Activated CD4-positive, CD25-positive, alpha-beta regulatory T cell treated with anti-CD3 and anti-CD28 coated beads, Interleukin-2, amount 50 U/mL, for 72 hours (primary cell): ENCODE measurements at regions not wholly inside any gene's neighbourhood (a gene's known extent, or its start where the extent isn't known, plus 50 kb on each side); places are given as distances from the start of the nearest gene placed in this dataset.

ENCODE experiments used
- DNase-seq: peaks from one replicate; pipeline ENCODE4 v3.0.0; 2021

DNA sequence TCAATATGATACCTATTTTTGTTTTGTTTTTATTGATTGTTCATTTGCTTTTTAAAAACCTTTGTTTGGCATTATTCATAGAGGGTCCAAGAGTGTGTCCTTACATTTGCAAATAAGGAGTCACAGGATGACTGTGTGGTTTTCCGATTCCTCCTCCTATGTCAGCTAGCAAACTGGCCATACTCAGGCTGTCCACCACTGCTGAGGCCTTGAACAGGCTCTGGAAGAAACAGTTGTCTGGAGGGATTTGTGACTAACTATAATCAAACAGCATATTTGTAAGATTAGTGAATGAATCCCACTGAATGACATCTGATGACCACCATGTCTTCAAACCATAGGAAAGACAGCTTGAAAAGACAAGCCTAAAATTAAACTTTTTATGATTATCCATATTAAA is 423.4 kb upstream of the ATP11B start:
- DNase-seq = no peak

- DNase-seq = no peak
Measured at GRCh38 chr3:182370949-182371348, 422.4 kb upstream of the ATP11B start.

DNA sequence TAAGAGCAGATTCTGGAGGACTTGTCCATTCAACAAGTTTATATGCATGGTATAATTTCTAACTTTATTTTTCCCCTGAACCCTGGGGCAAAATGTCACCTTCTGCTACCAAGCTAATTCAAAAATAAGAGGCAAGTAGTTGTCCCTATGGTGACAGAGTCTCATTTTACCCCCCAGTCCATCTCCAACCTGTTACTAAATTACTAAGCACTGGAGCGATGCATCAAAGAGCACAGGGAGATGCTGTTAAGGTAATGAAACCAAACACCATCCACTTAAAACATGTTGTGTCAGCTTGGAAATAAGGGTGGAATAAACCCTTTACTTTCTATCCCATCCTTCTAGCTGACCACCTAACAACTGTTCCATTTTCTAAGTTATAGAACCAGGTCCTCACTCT is 417.4 kb upstream of the ATP11B start:
- no peak for DNase-seq

- DNase-seq = no peak
Measured at GRCh38 chr3:182382112-182382857, 411.0 kb upstream of the ATP11B start.

DNA sequence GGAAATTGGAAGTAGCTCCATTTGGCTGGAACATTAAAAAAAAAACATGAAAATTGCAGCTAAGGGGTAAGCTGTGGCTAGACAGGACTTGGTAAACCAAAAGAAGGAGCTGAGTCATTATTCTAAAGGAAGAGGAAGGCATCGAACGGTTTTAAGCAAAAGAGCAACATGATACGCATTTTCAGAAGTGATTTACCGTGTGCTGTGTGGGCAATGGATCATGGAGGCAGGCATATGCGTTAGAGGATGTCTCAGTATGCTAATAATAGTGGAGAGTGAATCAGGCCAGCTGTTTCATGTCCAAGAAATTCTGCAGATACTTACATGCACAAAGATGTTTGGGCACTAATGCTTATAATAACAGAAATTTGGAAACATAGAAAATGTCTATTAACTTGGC is 409.1 kb upstream of the ATP11B start:
- DNase-seq = no peak

DNA sequence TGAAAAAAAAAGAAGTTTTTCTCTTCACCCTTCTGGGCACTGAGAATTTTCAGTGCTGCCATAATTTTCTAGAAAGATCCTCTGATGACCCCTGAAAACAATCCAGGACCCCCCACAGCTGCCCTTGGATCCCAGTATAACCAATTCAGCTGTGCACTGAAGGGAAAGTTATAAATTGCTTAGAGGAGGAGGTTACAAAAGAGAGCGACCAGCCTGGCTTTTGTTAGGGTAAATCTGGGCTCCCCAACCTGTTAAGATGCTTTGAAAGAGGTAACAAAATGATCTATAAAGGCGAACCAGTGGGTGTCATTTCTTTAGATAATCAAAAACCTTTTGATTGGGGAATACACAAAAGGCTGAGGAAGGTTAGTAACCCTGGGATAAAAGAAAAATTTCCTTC is 407.9 kb upstream of the ATP11B start:
- DNase-seq = no peak

DNA sequence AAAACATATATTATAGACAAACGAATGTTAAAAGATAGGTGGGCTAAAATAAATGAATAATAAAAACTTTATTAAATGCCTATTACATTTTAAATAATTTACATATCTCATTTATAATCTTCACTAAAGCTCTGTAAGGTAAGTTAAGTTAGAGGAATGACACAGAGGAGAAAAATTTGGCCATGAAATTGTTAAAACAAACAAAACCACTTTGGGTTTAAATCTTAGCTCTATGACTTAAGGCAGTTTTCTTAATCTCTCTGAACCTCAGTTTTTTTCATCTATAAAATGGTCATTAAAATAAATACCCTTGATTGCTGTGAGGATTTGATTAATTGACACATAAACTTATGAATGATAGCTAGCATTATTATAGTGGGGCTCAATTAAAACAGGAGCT is 404.8 kb upstream of the ATP11B start:
- DNase-seq = no peak

GRCh38 chr3:182389071-182389815 is 404.1 kb upstream of the ATP11B start:
- no peak for DNase-seq

- no peak for DNase-seq
Measured at GRCh38 chr3:182390421-182390820, 402.9 kb upstream of the ATP11B start.

DNA sequence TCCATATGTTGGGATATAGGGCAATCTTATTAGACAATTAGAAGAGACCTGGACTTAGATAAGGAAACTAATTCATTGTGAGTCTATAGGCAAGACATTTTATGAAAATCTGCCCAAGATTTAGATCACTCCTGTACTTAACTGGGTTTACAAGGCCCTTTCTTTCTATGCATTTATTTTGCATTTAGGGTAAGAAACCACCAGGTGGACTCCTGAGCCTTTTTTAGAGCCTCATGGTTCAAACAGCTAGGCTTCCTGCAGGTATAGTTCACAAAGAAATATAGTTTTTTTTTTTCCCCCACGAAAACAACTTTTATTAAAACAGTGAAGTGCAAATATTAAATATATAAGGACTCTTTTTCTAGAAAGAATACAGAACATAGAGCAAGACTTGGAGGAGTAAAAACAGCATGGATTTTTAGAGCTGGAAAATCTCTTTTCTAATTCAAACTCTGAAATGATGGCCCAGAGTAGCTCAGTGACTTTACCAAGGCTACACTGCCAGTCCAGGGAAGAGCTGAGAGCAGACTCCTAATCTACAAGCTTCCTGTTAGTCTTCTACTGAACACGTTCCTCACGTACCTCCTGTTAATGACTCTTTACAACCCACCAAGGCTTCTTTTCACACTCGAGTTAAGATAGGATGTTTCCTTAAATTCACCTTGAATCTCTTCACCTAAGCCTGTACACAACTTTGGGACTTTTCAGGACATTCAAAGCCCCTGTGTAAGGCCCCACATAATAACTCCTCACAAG is 400.9 kb upstream of the ATP11B start:
- no peak for DNase-seq

DNA sequence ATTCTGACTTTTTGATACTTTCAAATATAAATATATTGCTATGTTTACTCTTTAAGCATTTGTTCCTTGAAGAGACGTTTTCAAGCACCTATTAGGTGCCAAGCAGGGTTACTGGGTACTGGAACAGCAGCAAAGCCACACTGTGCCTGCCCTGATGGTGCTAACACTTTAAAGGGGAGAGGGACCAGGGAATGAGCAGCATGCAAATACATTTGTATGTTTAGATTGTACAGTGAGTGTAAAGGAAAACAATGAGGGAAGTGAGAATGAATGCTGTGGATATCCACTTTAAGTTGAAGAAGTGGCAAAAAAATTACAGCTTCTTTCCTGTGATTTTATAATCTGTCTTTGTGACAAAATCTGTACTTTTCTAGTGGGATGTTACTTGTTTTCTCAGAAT is 400.2 kb upstream of the ATP11B start:
- DNase-seq = no peak

DNA sequence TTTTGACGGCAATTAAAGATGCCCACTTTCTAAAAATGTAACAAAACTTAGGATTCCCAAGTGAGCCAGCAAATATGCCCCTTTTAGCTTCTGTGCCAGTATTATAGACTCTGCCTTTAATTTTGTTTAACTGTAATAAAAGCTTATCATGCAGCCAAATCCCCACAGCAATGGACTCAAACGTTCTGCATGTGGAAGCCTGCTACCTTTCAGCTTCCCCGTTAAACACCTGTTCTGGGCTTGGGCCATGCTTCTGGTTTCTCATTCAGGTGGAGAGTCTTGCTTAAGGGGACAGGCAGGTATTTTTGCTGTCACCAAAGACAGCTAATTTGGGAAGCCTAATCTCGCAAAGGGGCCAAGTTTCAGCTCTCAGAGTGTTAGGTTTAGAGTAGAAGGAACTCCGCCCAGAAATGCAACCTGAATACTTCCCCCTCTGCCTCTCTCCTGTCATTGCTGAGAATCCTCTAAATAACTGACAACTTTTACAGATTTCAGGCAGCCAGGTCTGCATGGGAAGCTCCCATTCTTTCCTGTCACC is 399.4 kb upstream of the ATP11B start:
- no peak for DNase-seq

- no peak for DNase-seq
Measured at GRCh38 chr3:182397164-182397563, 396.1 kb upstream of the ATP11B start.

GRCh38 chr3:182399978-182400737 is 393.1 kb upstream of the ATP11B start:
- DNase-seq = no peak

DNA sequence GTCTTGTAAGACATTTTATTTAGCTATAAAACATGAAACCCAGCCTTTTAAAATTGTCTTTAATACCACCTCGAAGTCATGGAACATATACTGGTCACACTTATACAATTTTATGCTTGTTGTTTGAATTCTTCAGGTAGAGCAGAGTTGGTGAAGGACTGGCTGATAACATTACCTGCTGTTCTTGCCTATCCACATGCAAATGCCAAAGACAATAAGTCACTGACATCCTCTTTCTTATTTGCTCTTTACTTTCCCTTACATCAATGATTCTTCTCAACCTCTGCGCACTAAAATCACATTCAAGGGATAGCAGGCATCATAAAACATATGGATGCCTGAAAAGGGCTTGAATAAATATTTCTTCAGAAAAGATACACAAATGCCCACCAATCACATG is 392.5 kb upstream of the ATP11B start:
- DNase-seq = no peak

DNA sequence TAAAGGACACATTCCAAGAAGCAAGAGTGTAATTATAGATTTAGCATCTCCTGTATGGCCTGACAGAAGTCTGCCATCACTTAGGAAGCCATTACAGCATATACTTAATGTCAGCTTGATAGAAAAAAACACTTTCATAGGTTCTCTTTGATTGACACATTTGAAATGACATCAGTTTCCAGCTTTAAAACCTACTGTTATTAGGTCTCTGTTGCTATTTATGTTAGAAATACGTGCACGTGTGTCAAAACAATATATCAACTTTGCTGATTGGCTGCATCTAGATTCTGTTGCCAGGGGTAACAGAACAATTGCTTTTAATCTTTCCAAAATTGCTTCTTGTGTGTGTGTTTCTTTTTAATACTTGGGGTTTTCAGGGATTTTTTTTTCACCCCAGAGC is 389.3 kb upstream of the ATP11B start:
- DNase-seq = no peak

- no peak for DNase-seq
Measured at GRCh38 chr3:182405759-182406158, 387.5 kb upstream of the ATP11B start.

DNA sequence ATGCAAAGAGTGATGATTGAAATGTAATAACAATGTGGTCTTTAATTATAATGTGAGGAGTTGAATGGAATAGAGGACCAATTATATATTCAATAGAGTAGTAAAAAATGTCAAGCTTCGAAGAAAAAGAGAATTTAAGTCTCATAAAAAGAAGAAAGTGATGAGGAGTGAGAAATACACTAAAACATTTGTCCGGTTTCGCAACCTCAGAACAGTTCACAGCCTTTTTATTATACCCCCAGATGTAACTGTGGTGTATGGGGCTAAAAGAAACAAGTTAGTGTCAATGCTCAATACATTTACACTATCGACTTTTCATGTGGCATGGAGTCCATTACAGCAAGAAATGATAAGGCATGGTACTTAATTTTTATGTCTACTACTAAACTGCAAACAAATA is 386.5 kb upstream of the ATP11B start:
- no peak for DNase-seq

GRCh38 chr3:182410051-182410450 is 383.3 kb upstream of the ATP11B start:
- DNase-seq = no peak

DNA sequence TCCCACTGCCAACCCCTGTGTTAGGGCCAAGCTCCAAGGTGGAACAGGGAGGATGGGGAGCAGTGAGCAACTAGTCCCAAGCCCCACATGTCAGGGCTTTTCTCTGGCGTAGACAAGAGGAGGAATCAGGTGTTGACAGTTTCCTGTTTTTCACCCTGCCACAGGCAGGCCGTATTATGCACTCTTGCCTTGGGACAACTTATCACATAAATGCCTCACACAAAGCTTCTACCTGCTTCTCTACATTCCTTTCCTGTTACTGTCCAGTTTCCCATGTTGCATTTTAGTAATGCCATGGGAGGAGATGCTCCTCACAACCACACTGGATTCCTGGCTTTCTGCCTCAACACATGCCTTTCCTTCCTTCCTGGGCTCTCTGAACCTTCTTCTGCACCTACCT is 381.2 kb upstream of the ATP11B start:
- no peak for DNase-seq

- no peak for DNase-seq
Measured at GRCh38 chr3:182413061-182413460, 380.2 kb upstream of the ATP11B start.

- DNase-seq = no peak
Measured at GRCh38 chr3:182413682-182414081, 379.6 kb upstream of the ATP11B start.

DNA sequence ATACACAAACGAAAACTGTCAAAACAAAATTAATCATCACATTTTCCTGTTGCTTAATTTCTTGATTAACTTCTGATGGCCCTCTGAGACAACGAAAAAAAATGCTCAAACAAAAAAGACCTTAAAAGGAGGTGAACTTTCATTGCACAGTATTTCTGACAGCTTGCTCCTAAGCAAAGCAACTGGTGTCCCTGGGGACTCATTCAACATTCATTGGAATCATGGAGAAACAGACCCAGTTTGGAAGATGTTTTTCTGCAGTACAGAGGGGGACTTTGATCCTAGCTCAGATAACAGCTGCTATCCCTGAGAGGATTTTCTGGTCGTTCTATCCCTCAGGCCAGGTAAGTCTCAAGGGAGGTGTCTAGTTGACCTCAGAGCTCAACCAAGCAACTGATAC is 378.7 kb upstream of the ATP11B start:
- DNase-seq = no peak
